ENCODE measurements at regions not wholly inside any gene's neighbourhood (a gene's known extent, or its start where the extent isn't known, plus 50 kb on each side); places are given as distances from the start of the nearest gene placed in this dataset.

DNA sequence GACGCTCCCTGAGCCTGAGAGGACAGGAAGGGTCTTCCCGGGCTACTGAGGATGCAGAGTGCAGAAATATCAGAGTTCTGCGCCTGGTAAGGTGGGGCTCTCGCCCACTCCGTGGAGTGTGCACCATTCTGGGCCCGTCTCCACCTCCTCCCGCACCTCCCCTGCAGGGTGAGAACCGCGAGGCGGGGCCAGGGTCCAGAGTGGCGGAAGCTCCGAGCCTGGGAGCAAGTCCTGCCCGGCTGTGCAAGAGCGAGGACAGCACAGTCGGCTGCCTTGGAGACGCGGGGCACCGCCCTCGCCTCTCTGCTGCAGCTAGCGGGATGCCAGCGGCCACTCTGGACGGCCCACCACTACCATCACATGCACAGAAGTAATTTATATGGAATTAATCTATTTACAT is 2304.4 kb downstream of the PCDH9 start:
- ATAC-seq (peak in 1 of 2 donors; percentile 55), DNase-seq (no peak)
- intact Hi-C loops (cut with DNase I), result no loop called here
- no peak overlapping the region for H3K27ac ChIP-seq
- H3K9me3 ChIP-seq, result no peaks in the 10 kb centered on the region
- H3K36me3 ChIP-seq, result no peaks in the 10 kb centered on the region
- H3K27me3 ChIP-seq (ENCODE audit: low read depth), result no peaks in the 10 kb centered on the region
- no peak overlapping the region for H3K4me3 ChIP-seq
- TF ChIP-seq, protein P1, sequence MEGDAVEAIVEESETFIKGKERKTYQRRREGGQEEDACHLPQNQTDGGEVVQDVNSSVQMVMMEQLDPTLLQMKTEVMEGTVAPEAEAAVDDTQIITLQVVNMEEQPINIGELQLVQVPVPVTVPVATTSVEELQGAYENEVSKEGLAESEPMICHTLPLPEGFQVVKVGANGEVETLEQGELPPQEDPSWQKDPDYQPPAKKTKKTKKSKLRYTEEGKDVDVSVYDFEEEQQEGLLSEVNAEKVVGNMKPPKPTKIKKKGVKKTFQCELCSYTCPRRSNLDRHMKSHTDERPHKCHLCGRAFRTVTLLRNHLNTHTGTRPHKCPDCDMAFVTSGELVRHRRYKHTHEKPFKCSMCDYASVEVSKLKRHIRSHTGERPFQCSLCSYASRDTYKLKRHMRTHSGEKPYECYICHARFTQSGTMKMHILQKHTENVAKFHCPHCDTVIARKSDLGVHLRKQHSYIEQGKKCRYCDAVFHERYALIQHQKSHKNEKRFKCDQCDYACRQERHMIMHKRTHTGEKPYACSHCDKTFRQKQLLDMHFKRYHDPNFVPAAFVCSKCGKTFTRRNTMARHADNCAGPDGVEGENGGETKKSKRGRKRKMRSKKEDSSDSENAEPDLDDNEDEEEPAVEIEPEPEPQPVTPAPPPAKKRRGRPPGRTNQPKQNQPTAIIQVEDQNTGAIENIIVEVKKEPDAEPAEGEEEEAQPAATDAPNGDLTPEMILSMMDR (IDR thresholded peaks at IDR 0.05), result no peak
- no peaks in the 10 kb centered on the region for H3K4me1 ChIP-seq

DNA sequence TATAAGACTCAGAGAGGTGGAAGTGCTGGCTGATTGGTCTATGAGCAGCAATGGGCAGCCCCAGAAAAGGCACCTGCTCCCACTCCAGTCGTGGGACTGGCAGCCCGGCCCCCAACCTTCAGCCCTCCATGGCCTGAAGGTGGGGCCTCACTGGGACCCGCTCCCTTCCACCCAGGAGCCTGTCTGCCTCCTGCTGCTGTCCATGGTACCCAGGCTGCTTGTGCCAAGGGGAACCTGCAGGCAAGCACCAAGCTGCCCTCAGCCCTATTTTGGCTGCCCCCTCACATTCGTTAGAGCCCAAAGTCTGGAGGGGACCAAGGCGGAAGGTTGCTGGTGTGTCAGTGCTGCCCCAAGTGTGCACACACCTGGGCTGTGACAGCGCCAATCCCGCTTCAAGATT is 2304.9 kb downstream of the PCDH9 start:
- TF ChIP-seq, protein P1 (IDR thresholded peaks at IDR 0.05), result no peak
- Histone ChIP-seq H3K36me3 (no peaks in the 10 kb centered on the region), H3K4me1 (no peaks in the 10 kb centered on the region), H3K4me3 (no peak overlapping the region), H3K27me3 (ENCODE audit: low read depth) (no peaks in the 10 kb centered on the region), H3K27ac (no peak overlapping the region), H3K9me3 (no peaks in the 10 kb centered on the region)
- DNase-seq (no peak), ATAC-seq (peak in 1 of 2 donors; percentile 17)
- intact Hi-C loops (cut with DNase I), result no loop called here

DNA sequence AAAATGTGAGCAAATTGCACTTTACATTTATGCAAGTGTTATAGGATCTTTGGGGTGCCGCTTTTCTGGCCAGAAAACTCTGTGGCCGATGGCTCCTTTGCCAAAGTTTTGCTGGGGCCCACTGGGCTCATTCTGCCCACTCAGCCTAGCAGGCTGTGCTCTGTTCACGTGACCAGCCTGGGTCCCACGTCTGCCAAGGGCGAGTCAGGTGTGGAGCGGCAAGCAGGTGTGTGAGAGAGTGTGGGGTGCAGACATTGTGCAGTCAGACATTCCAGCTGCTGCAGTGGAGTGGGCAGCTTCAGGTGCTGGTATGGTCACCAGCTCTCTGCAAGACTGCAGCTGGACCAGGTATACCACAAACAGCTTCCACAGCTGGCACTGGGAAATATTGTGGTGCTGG is 2305.7 kb downstream of the PCDH9 start:
- DNase-seq, result no peak
- H3K4me3 ChIP-seq, result no peak overlapping the region
- H3K4me1 ChIP-seq, result no peaks in the 10 kb centered on the region
- TF ChIP-seq, protein P1 (IDR thresholded peaks at IDR 0.05), result no peak
- intact Hi-C loops (cut with DNase I), result no loop called here
- H3K27me3 ChIP-seq (ENCODE audit: low read depth), result no peaks in the 10 kb centered on the region
- H3K9me3 ChIP-seq, result no peaks in the 10 kb centered on the region
- peak in 1 of 2 donors; percentile 13 for ATAC-seq
- H3K36me3 ChIP-seq, result no peaks in the 10 kb centered on the region
- no peak overlapping the region for H3K27ac ChIP-seq

DNA sequence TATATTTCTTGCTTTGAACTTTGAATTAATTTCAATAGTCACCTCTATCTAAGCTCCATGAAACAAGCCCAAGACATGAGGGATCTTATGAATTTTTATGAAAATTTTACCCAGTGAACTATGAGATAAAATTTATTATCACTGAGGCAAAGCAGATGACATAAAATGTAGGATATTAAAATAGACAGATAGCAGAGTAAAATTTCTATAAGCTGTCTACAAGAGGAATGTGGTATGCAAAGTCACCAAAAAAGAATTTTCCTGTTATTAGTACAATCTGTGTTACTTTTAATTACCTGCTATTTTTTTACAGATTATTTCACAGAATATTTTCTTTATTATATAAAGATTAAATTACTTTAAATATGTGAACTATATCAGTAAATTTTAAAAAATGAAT is 2312.6 kb downstream of the PCDH9 start:
- H3K4me3 ChIP-seq, result no peak overlapping the region
- TF ChIP-seq, protein P1 (IDR thresholded peaks at IDR 0.05), result no peak
- DNase-seq (no peak), ATAC-seq (no peak)
- no peaks in the 10 kb centered on the region for H3K4me1 ChIP-seq
- H3K9me3 ChIP-seq, result no peaks in the 10 kb centered on the region
- intact Hi-C loops (cut with DNase I), result no loop called here
- no peaks in the 10 kb centered on the region for H3K27me3 ChIP-seq (ENCODE audit: low read depth)
- no peaks in the 10 kb centered on the region for H3K36me3 ChIP-seq
- H3K27ac ChIP-seq, result no peak overlapping the region

DNA sequence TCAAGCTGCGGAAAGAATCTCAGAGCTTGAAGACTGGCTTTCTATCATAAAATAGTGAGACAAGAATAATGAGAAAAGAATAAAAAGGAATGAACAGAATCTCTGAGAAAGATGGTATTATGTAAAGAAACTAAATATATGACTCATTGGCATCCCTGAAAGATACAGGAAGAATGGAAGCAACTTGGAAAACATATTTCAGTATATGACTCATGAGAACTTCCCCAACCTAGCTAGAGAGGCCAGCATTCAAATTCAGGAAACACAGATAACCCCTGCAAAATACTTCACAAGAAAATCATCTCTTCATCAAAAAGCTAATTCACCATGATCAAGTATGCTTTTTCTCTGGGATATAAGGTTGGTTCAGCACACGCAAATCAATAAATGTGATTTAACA is 2318.0 kb downstream of the PCDH9 start:
- H3K4me3 ChIP-seq, result no peak overlapping the region

More for the DNA sequence above, 2318.0 kb downstream of the PCDH9 start:
- H3K9me3 ChIP-seq, result no peaks in the 10 kb centered on the region
- no peak for ATAC-seq
- no peaks in the 10 kb centered on the region for H3K36me3 ChIP-seq
- H3K27ac ChIP-seq, result no peak overlapping the region
- no peaks in the 10 kb centered on the region for H3K27me3 ChIP-seq (ENCODE audit: low read depth)
- TF ChIP-seq, protein P1 (IDR thresholded peaks at IDR 0.05), result no peak
- intact Hi-C loops (cut with DNase I), result no loop called here
- no peaks in the 10 kb centered on the region for H3K4me1 ChIP-seq
- no peak for DNase-seq

All from lower lobe of right lung (tissue), 2 donors.